Activated gamma-delta T cell (primary cell): ENCODE measurements at regions not wholly inside any gene's neighbourhood (a gene's known extent, or its start where the extent isn't known, plus 50 kb on each side); places are given as distances from the start of the nearest gene placed in this dataset.

ENCODE experiments used
- DNase-seq: peaks from one replicate; lab custom pipeline; 2025; lab: John Stamatoyannopoulos, UW

- no peak for DNase-seq
Measured at GRCh38 chr10:56856569-56856968, 495.5 kb upstream of the ZWINT start.

- DNase-seq = no peak
Measured at GRCh38 chr10:56844978-56845529, 484.0 kb upstream of the ZWINT start.

- no peak for DNase-seq
Measured at GRCh38 chr10:56836659-56837058, 475.6 kb upstream of the ZWINT start.

- DNase-seq = no peak
Measured at GRCh38 chr10:56831681-56832080, 470.6 kb upstream of the ZWINT start.

GRCh38 chr10:56823849-56824248 is 462.8 kb upstream of the ZWINT start:
- no peak for DNase-seq

GRCh38 chr10:56805022-56805421 is 444.0 kb upstream of the ZWINT start:
- DNase-seq = no peak

GRCh38 chr10:56785292-56785691 is 424.2 kb upstream of the ZWINT start:
- no peak for DNase-seq

GRCh38 chr10:56782503-56782902 is 421.4 kb upstream of the ZWINT start:
- no peak for DNase-seq

- DNase-seq = no peak
Measured at GRCh38 chr10:56771343-56771742, 410.3 kb upstream of the ZWINT start.

GRCh38 chr10:56763090-56763489 is 402.0 kb upstream of the ZWINT start:
- no peak for DNase-seq

GRCh38 chr10:56745490-56745889 is 384.4 kb upstream of the ZWINT start:
- no peak for DNase-seq

GRCh38 chr10:56728349-56728748 is 367.3 kb upstream of the ZWINT start:
- no peak for DNase-seq

- DNase-seq = no peak
Measured at GRCh38 chr10:56722912-56723311, 361.9 kb upstream of the ZWINT start.

GRCh38 chr10:56715262-56715661 is 354.2 kb upstream of the ZWINT start:
- DNase-seq = no peak

GRCh38 chr10:56698506-56698905 is 337.4 kb upstream of the ZWINT start:
- DNase-seq = no peak

GRCh38 chr10:56679578-56679977 is 318.5 kb upstream of the ZWINT start:
- no peak for DNase-seq

- no peak for DNase-seq
Measured at GRCh38 chr10:56662765-56663447, 301.8 kb upstream of the ZWINT start.

- no peak for DNase-seq
Measured at GRCh38 chr10:56653289-56653688, 292.2 kb upstream of the ZWINT start.

GRCh38 chr10:56646329-56647111 is 285.5 kb upstream of the ZWINT start:
- no peak for DNase-seq

- no peak for DNase-seq
Measured at GRCh38 chr10:56633876-56634452, 272.9 kb upstream of the ZWINT start.

GRCh38 chr10:56632537-56632936 is 271.5 kb upstream of the ZWINT start:
- DNase-seq = no peak

GRCh38 chr10:56624082-56624481 is 263.0 kb upstream of the ZWINT start:
- no peak for DNase-seq

- no peak for DNase-seq
Measured at GRCh38 chr10:56623064-56623463, 262.0 kb upstream of the ZWINT start.
